WTC11 (cell line): ENCODE measurements at regions not wholly inside any gene's neighbourhood (a gene's known extent, or its start where the extent isn't known, plus 50 kb on each side); places are given as distances from the start of the nearest gene placed in this dataset.

ENCODE experiments used
- CTCF ChIP-seq: fragments of 200-600 bp; IDR thresholded peaks from 2 replicates; pipeline ENCODE4 v1.8.0; 2022; ENCODE audit warnings: antibody characterized with exemption
- FOXJ3 ChIP-seq: sonication (generic); formaldehyde crosslinking; IDR thresholded peaks from 2 replicates; pipeline ENCODE4 v1.9.0; 2021; ENCODE audit warnings: missing genetic modification reagents, mild to moderate bottlenecking, borderline replicate concordance
- KAT7 ChIP-seq: sonication (generic); formaldehyde crosslinking; IDR thresholded peaks from 2 replicates; pipeline ENCODE4 v1.8.1; 2023; ENCODE audit warnings: missing genetic modification reagents, mild to moderate bottlenecking, borderline replicate concordance
- MAX ChIP-seq: sonication (generic); formaldehyde crosslinking; IDR thresholded peaks from 2 replicates; pipeline ENCODE4 v1.8.0; 2022; ENCODE audit warnings: mild to moderate bottlenecking, missing genetic modification reagents
- SMAD3 ChIP-seq: sonication (generic); formaldehyde crosslinking; IDR thresholded peaks from 2 replicates; pipeline ENCODE4 v1.8.0; 2022; ENCODE audit warnings: missing genetic modification reagents, mild to moderate bottlenecking, borderline replicate concordance
- SP1 ChIP-seq: sonication (generic); formaldehyde crosslinking; conservative IDR thresholded peaks from 2 replicates; pipeline ENCODE4 v1.8.1; 2022; ENCODE audit warnings: missing genetic modification reagents
- ZBTB43 ChIP-seq: sonication (generic); formaldehyde crosslinking; IDR thresholded peaks from 2 replicates; pipeline ENCODE4 v1.8.1; 2023; ENCODE audit warnings: mild to moderate bottlenecking, missing genetic modification reagents

- TF ChIP-seq CTCF (no peak), SP1 (CRISPR knock-in tag) (no peak), SMAD3 (no peak), ZBTB43 (CRISPR knock-in tag) (no peak), MAX (CRISPR knock-in tag) (no peak), KAT7 (CRISPR knock-in tag) (no peak), FOXJ3 (CRISPR knock-in tag) (no peak)
These were observed 68.5 kb downstream of the MYCN start for GRCh38 chr2:16008856-16009255.
